A673 (cell line): ENCODE measurements at regions not wholly inside any gene's neighbourhood (a gene's known extent, or its start where the extent isn't known, plus 50 kb on each side); places are given as distances from the start of the nearest gene placed in this dataset.

Experiments used
- BruUV-seq: library from RNA; stranded (reverse); fragments of 400-500 nt; replicated peaks from 2 replicates; lab custom pipeline; 2021; lab: Mats Ljungman, UMichigan
- CTCF ChIA-PET: fragments of 300-600 bp; sonication (Branson Sonifier 250); formaldehyde crosslinking; loops from one replicate; lab custom pipeline; 2022; ENCODE audit warnings: antibody characterized with exemption; lab: Charles Lee
- POLR2A ChIA-PET: fragments of 300-600 bp; sonication (Branson Sonifier 250); formaldehyde crosslinking; loops from one replicate; lab custom pipeline; 2022; ENCODE audit warnings: antibody characterized with exemption; ENCODE audit not compliant: low non-redundant PET; lab: Charles Lee
- DNase-seq: peaks from one replicate; pipeline ENCODE4 v3.0.0-alpha.2; 2015; ENCODE audit warnings: low spot score
- H3K27ac ChIP-seq: fragments of 200-600 bp; sonication (generic); 2 replicates; pipeline ENCODE4 v1.5.1; 2016; ENCODE audit warnings: mixed run types, low read depth, mild to moderate bottlenecking, mixed read lengths, antibody characterized with exemption, low read length; ENCODE audit not compliant: poor library complexity, severe bottlenecking
- H3K27me3 ChIP-seq: fragments of 200-600 bp; sonication (generic); replicated peaks from 2 replicates; pipeline ENCODE4 v1.6.1; 2017; ENCODE audit warnings: mixed run types, low read depth, mild to moderate bottlenecking, mixed read lengths, antibody characterized with exemption, low read length; ENCODE audit not compliant: insufficient read depth, poor library complexity
- H3K36me3 ChIP-seq: fragments of 200-600 bp; sonication (generic); 2 replicates; pipeline ENCODE4 v1.6.1; 2016; ENCODE audit warnings: mixed run types, mild to moderate bottlenecking, mixed read lengths, antibody characterized with exemption, low read length; ENCODE audit not compliant: insufficient read depth, poor library complexity, severe bottlenecking
- H3K4me1 ChIP-seq: fragments of 200-600 bp; sonication (generic); 2 replicates; pipeline ENCODE4 v1.6.1; 2017; ENCODE audit warnings: mixed run types, mild to moderate bottlenecking, mixed read lengths, antibody characterized with exemption, low read length; ENCODE audit not compliant: insufficient read depth, poor library complexity, severe bottlenecking
- H3K4me3 ChIP-seq: fragments of 200-600 bp; sonication (generic); 2 replicates; pipeline ENCODE4 v1.5.1; 2016; ENCODE audit warnings: low read depth, mixed run types, mild to moderate bottlenecking, mixed read lengths, low read length; ENCODE audit not compliant: poor library complexity, severe bottlenecking
- H3K9me3 ChIP-seq: fragments of 200-600 bp; sonication (generic); 2 replicates; pipeline ENCODE4 v1.6.1; 2016; ENCODE audit warnings: mixed run types, low read depth, mild to moderate bottlenecking, mixed read lengths, antibody characterized with exemption, low read length; ENCODE audit not compliant: poor library complexity, severe bottlenecking
- EZH2 ChIP-seq: fragments of 200-600 bp; sonication (generic); IDR thresholded peaks from 2 replicates; pipeline ENCODE4 v1.6.1; 2017; ENCODE audit warnings: borderline replicate concordance, low read depth, mild to moderate bottlenecking, mixed read lengths, antibody characterized with exemption, low read length; ENCODE audit not compliant: poor library complexity, severe bottlenecking
- intact Hi-C: fragments of 100-400 bp; cut with micrococcal nuclease; formaldehyde crosslinking; loops from one replicate; pipeline ENCODE4 v1.10.0; 2022; ENCODE audit not compliant: unreplicated experiment
- TF ChIP-seq, protein P1 (sequence below): fragments of 300-800, 200-600 bp; sonication (generic); conservative IDR thresholded peaks from 2 replicates; pipeline ENCODE4 v1.5.1; 2017; ENCODE audit warnings: low read depth, mild to moderate bottlenecking, antibody characterized with exemption, low read length, moderate library complexity, mixed read lengths

GRCh38 chr9:108142504-108143201 lies 653.1 kb upstream of the KLF4 start:
- Histone ChIP-seq H3K27ac (no peak overlapping the region), H3K36me3 (no peaks in the 10 kb centered on the region), H3K4me1 (no peaks in the 10 kb centered on the region), H3K27me3 (no peaks in the 10 kb centered on the region), H3K4me3 (no peak overlapping the region), H3K9me3 (peaks cover 7% of the 10 kb centered on the region)
- BruUV-seq = no TSS peak
- no peak for DNase-seq
- ChIA-PET POLR2A (no interaction called here), CTCF (no interaction called here)
- TF ChIP-seq EZH2 = no peak
- intact Hi-C loops = no loop called here

DNA sequence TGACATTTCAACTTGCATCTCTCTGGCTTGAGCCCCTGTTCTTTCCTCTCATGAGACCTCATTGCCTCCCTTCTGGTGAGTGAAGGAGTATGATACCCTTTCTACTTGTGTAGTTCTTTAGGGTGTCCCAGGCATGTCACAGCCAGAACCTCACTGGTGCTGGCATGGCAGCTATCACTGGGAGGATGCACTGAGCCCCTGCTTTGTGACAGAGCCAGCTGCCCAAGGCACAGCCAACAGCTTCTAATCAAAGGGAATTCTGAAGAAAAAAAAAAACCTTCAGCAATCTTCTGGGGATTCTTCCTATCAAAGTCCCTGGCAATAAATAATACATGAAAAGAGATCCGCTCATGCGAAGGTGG lies 652.6 kb upstream of the KLF4 start:
- Histone ChIP-seq H3K9me3 (peaks cover 7% of the 10 kb centered on the region), H3K4me1 (no peaks in the 10 kb centered on the region), H3K27ac (no peak overlapping the region), H3K4me3 (no peak overlapping the region), H3K36me3 (no peaks in the 10 kb centered on the region), H3K27me3 (no peaks in the 10 kb centered on the region)
- intact Hi-C loops = no loop called here
- DNase-seq = no peak
- CTCF ChIA-PET = no interaction called here
- BruUV-seq = no TSS peak
- POLR2A ChIA-PET = no interaction called here
- TF ChIP-seq, protein P1, sequence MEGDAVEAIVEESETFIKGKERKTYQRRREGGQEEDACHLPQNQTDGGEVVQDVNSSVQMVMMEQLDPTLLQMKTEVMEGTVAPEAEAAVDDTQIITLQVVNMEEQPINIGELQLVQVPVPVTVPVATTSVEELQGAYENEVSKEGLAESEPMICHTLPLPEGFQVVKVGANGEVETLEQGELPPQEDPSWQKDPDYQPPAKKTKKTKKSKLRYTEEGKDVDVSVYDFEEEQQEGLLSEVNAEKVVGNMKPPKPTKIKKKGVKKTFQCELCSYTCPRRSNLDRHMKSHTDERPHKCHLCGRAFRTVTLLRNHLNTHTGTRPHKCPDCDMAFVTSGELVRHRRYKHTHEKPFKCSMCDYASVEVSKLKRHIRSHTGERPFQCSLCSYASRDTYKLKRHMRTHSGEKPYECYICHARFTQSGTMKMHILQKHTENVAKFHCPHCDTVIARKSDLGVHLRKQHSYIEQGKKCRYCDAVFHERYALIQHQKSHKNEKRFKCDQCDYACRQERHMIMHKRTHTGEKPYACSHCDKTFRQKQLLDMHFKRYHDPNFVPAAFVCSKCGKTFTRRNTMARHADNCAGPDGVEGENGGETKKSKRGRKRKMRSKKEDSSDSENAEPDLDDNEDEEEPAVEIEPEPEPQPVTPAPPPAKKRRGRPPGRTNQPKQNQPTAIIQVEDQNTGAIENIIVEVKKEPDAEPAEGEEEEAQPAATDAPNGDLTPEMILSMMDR = no peak

DNA sequence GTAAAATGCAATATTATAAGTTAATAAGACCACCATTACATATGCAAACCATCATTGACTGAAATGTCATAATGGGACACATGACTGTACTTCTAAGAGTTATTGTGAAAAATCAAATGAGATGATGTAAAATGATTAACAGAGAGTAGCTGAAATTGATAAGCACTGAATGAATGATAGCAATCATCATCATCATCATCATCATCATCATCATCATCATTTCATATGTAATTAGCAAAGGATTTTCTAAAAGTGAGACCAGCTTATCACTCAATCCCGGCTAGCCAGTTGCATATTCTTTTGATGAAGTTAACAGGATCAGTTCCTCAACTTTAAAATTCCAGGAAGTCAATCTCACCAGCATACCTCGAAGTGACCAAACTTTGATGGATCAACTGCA lies 650.3 kb upstream of the KLF4 start:
- intact Hi-C loops = no loop called here
- no peaks in the 10 kb centered on the region for H3K36me3 ChIP-seq
- H3K9me3 ChIP-seq = peaks cover 13% of the 10 kb centered on the region
- BruUV-seq = no TSS peak
- H3K27me3 ChIP-seq = no peaks in the 10 kb centered on the region
- ChIA-PET CTCF (no interaction called here), POLR2A (no interaction called here)
- no peak for DNase-seq
- H3K4me3 ChIP-seq = no peak overlapping the region
- H3K27ac ChIP-seq = no peak overlapping the region
- H3K4me1 ChIP-seq = no peaks in the 10 kb centered on the region
- TF ChIP-seq EZH2 = no peak
- TF ChIP-seq, protein P1 = no peak

DNA sequence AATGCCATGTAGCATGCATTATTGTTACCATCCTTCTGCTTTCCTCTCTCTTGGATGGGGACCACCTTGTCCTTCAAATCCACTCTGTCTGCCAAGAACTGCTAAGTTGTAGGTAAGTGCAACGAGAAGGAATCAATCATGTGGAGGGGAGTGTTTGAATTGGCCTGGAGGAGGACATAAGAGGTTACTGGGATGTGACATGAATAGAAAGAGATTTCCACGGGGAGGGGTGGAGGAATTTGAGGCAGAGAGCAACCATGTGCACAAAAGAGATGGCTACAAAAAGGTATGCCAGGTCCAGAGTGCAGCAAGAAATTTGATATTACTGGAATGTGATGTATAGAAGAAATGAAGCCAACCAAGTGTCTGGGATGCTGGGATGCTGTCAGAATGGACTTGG lies 648.9 kb upstream of the KLF4 start:
- Histone ChIP-seq H3K27ac (no peak overlapping the region), H3K27me3 (no peaks in the 10 kb centered on the region), H3K4me3 (no peak overlapping the region), H3K36me3 (no peaks in the 10 kb centered on the region), H3K9me3 (peaks cover 10% of the 10 kb centered on the region), H3K4me1 (no peaks in the 10 kb centered on the region)
- ChIA-PET CTCF (no interaction called here), POLR2A (no interaction called here)
- no TSS peak for BruUV-seq
- intact Hi-C loops = no loop called here
- TF ChIP-seq, protein P1 = no peak
- no peak for TF ChIP-seq EZH2
- no peak for DNase-seq
